ENCODE measurements at regions not wholly inside any gene's neighbourhood (a gene's known extent, or its start where the extent isn't known, plus 50 kb on each side); places are given as distances from the start of the nearest gene placed in this dataset.

- H3K36me3 ChIP-seq (ENCODE audit: control insufficient read depth in 2 of 2, insufficient read depth in 2 of 2, low read length in 1 of 2) = no peaks in the 10 kb centered on the region
- no peaks in the 10 kb centered on the region for H3K79me2 ChIP-seq (ENCODE audit: control insufficient read depth, insufficient read depth, low read length)
- 28% methylated on average over 5 of the region's 5 CpGs for WGBS (ENCODE audit: insufficient coverage, insufficient replicate concordance, low lambda C conversion rate, missing lambda C conversion rate)
- ChIA-PET POLR2A (interaction anchor here (0.7 kb wide), 1 partner anchor 413 kb away, joined by 3 read pairs; no protein-coding TSS in a partner anchor), CTCF (interaction anchor here (0.6 to 5.1 kb wide), 15 partner anchors 15 to 748 kb away, joined by 3 to 89 read pairs (median 4); no protein-coding TSS in a partner anchor), RAD21 (ENCODE audit: unreplicated experiment) (interaction anchor here (1.1 to 3.1 kb wide), 3 partner anchors 396 to 503 kb away, joined by 3 to 25 read pairs (median 6); no protein-coding TSS in a partner anchor), SMC1A (ENCODE audit: uncharacterized antibody, unreplicated experiment) (interaction anchor here (1.0 to 6.2 kb wide), 4 partner anchors 36 to 497 kb away, joined by 3 to 50 read pairs (median 4); no protein-coding TSS in a partner anchor)
- in situ Hi-C loops (cut with MboI) (no loop called here), intact Hi-C loops (cut with micrococcal nuclease; ENCODE audit: unreplicated experiment) (loop anchor here (10.0 kb wide), 2 partner anchors 187 to 213 kb away; no protein-coding TSS in a partner anchor)
- H2AFZ ChIP-seq (ENCODE audit: control insufficient read depth, low read depth, low read length) = no peak overlapping the region
- no peak overlapping the region for H3K4me3 ChIP-seq
- no peak for DNase-seq (ENCODE audit: low read depth, low spot score)
- H4K20me1 ChIP-seq (ENCODE audit: control insufficient read depth, insufficient read depth) = no peaks in the 10 kb centered on the region
- BruUV-seq (replicated peaks) = no TSS peak
- H3K4me2 ChIP-seq (ENCODE audit: control insufficient read depth, insufficient read depth) = peak overlapping the region; percentile 22; the same call in 1 of the 2 replicates
- peaks cover 0 to 4% of the 10 kb centered on the region in 2 experiments; a peak in 1 of 4 replicates for H3K27me3 ChIP-seq (replicated peaks in 1 of 2; ENCODE audit: control insufficient read depth in 2 of 2, insufficient read depth in 2 of 2, low read length in 1 of 2)
- no peak for FAIRE-seq
- no peak overlapping the region for H3K27ac ChIP-seq (ENCODE audit: control insufficient read depth, insufficient read depth)
- TF ChIP-seq POLR2AphosphoS5 (IDR thresholded peaks at IDR 0.05; ENCODE audit: low read length) = no peak
- no peak for TF ChIP-seq PBX3 (IDR thresholded peaks at IDR 0.05; ENCODE audit: insufficient replicate concordance, low read depth, low read length)
- no peak for TF ChIP-seq SREBF1 (IDR thresholded peaks at IDR 0.05; ENCODE audit: low read length)
- no peak for TF ChIP-seq NR2C1 (IDR thresholded peaks at IDR 0.05)
- TF ChIP-seq EZH2 (IDR thresholded peaks at IDR 0.05; ENCODE audit: borderline replicate concordance, control insufficient read depth, low read depth, low read length) = no peak
- no peak for TF ChIP-seq POLR2AphosphoS2 (IDR thresholded peaks at IDR 0.05; ENCODE audit: low read depth, low read length)
- no peaks in the 10 kb centered on the region for H3K4me1 ChIP-seq (ENCODE audit: control insufficient read depth, insufficient read depth, low read length)
- H3K9me3 ChIP-seq (replicated peaks; ENCODE audit: control insufficient read depth, insufficient read depth, low read length) = no peaks in the 10 kb centered on the region
- ATAC-seq = no peak
- H3K9ac ChIP-seq (ENCODE audit: control insufficient read depth, insufficient read depth, low read length) = no peak overlapping the region
These were observed 255.8 kb downstream of the C16orf95 start for GRCh38 chr16:87061243-87061920.
